Calu3 (cell line): ENCODE measurements at regions not wholly inside any gene's neighbourhood (a gene's known extent, or its start where the extent isn't known, plus 50 kb on each side); places are given as distances from the start of the nearest gene placed in this dataset.
"Not testable (repeated sequence)": the region's sequence is repeated elsewhere in the genome, so short reads cannot be mapped to it uniquely, and the experiment has no call there.

Source experiments
- BruUV-seq: library from RNA; stranded (reverse); fragments of 400-500 nt; replicated peaks from 2 replicates; lab custom pipeline; 2021; lab: Mats Ljungman, UMichigan
- CTCF ChIA-PET: fragments of 300-600 bp; sonication (Branson Sonifier 250); formaldehyde crosslinking; loops from one replicate; lab custom pipeline; 2022; ENCODE audit warnings: antibody characterized with exemption; lab: Charles Lee
- DNase-seq: peaks from one replicate; pipeline ENCODE4 v3.0.0; 2022
- H3K27ac Mint-ChIP-seq: one replicate; pipeline ENCODE4 v1.8.0; 2022; ENCODE audit warnings: mixed read lengths; ENCODE audit not compliant: unreplicated experiment
- H3K27me3 Mint-ChIP-seq: one replicate; pipeline ENCODE4 v1.8.0; 2022; ENCODE audit warnings: mixed read lengths; ENCODE audit not compliant: unreplicated experiment
- H3K36me3 Mint-ChIP-seq: one replicate; pipeline ENCODE4 v1.8.0; 2022; ENCODE audit warnings: mild to moderate bottlenecking, moderate library complexity, mixed read lengths; ENCODE audit not compliant: insufficient read depth, unreplicated experiment
- H3K4me1 Mint-ChIP-seq: one replicate; pipeline ENCODE4 v1.8.0; 2022; ENCODE audit warnings: mild to moderate bottlenecking, low read depth, mixed read lengths; ENCODE audit not compliant: unreplicated experiment
- H3K4me3 Mint-ChIP-seq: one replicate; pipeline ENCODE4 v1.8.0; 2022; ENCODE audit warnings: mild to moderate bottlenecking, low read depth, moderate library complexity, mixed read lengths; ENCODE audit not compliant: unreplicated experiment
- H3K9me3 Mint-ChIP-seq: one replicate; pipeline ENCODE4 v1.8.0; 2022; ENCODE audit warnings: low read depth, mixed read lengths; ENCODE audit not compliant: unreplicated experiment
- intact Hi-C: fragments of 100-400 bp; cut with micrococcal nuclease; formaldehyde crosslinking; loops from one replicate; pipeline ENCODE4 v1.10.0; 2022; ENCODE audit not compliant: unreplicated experiment
- TF ChIP-seq, protein P1 (sequence below): fragments of 200-600 bp; IDR thresholded peaks from one replicate; pipeline ENCODE4 v1.8.0; 2022; ENCODE audit warnings: antibody characterized with exemption; ENCODE audit not compliant: unreplicated experiment

DNA sequence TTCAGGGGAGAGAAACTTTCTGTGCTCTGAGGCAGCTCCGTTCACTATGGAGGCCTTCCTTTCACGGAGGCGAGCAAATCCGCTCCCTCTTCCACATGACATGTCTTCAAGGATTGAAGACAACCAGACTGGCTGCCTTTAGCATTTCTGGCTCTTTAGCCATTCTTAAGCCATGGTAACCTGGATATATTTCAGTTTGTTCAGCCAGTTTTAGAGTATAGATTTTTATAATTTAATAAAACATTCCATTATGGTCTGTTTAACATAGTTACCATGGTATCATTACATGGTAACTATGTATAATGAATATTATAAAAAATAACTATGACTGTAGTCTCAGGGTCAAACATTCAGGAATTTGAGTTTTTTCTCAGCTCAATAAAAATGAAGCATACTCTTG lies 54.2 kb upstream of the NFIA start:
- Mint-ChIP-seq H3K36me3 (no peaks in the 10 kb centered on the region), H3K4me1 (no peaks in the 10 kb centered on the region), H3K9me3 (no peaks in the 10 kb centered on the region), H3K27me3 (peaks cover 7% of the 10 kb centered on the region), H3K27ac (no peak overlapping the region), H3K4me3 (no peak overlapping the region)
- TF ChIP-seq, protein P1, sequence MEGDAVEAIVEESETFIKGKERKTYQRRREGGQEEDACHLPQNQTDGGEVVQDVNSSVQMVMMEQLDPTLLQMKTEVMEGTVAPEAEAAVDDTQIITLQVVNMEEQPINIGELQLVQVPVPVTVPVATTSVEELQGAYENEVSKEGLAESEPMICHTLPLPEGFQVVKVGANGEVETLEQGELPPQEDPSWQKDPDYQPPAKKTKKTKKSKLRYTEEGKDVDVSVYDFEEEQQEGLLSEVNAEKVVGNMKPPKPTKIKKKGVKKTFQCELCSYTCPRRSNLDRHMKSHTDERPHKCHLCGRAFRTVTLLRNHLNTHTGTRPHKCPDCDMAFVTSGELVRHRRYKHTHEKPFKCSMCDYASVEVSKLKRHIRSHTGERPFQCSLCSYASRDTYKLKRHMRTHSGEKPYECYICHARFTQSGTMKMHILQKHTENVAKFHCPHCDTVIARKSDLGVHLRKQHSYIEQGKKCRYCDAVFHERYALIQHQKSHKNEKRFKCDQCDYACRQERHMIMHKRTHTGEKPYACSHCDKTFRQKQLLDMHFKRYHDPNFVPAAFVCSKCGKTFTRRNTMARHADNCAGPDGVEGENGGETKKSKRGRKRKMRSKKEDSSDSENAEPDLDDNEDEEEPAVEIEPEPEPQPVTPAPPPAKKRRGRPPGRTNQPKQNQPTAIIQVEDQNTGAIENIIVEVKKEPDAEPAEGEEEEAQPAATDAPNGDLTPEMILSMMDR, result no peak
- no TSS peak for BruUV-seq
- DNase-seq, result no peak
- intact Hi-C loops, result no loop called here
- CTCF ChIA-PET, result no interaction called here

DNA sequence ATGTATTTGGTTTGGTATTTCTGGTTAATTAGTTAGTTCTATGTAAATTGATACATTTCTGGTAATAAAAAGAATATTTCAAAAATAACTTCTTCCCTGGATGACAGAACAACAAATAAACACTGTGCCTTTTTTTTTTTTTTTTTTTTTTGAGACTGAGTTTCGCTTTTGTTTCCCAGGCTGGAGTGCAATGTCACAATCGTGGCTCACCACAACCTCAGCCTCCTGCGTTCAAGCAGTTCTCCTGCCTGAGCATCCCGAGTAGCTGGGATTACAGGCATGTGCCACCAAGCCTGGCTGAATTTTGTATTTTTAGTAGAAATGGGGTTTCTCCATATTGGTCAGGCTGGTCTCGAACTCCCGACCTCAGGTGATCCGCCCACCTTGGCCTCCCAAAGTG lies 64.3 kb upstream of the NFIA start:
- H3K9me3 Mint-ChIP-seq, BruUV-seq, DNase-seq, H3K4me1 Mint-ChIP-seq, H3K4me3 Mint-ChIP-seq, H3K36me3 Mint-ChIP-seq, CTCF ChIA-PET, H3K27ac Mint-ChIP-seq, intact Hi-C loops: not testable (repeated sequence)
- peaks cover 35% of the 10 kb centered on the region for H3K27me3 Mint-ChIP-seq

DNA sequence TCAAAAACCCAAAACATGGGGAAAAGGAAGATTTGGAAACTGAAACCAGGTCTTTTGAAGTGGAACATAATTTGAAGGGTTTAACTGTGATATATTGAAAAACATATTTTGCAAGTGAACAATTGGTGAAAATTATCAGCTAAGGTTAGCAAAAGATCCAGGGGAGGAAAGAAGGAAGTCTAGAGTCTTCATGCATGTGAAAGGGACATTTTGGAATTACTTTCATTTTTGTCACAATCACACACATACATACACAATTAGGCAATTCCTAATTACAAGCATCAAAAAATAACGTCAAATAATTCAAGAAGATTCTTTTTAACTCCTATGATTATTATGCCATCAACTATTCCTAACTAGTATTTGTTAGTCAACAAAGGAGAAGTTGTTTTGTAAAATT lies 64.7 kb upstream of the NFIA start:
- H3K36me3 Mint-ChIP-seq, result no peaks in the 10 kb centered on the region
- no peak for DNase-seq
- TF ChIP-seq, protein P1, result no peak
- H3K27me3 Mint-ChIP-seq, result peaks cover 35% of the 10 kb centered on the region
- no peaks in the 10 kb centered on the region for H3K4me1 Mint-ChIP-seq
- no TSS peak for BruUV-seq
- H3K9me3 Mint-ChIP-seq, result no peaks in the 10 kb centered on the region
- no peak overlapping the region for H3K27ac Mint-ChIP-seq
- no peak overlapping the region for H3K4me3 Mint-ChIP-seq
- intact Hi-C loops, result no loop called here
- CTCF ChIA-PET, result no interaction called here

DNA sequence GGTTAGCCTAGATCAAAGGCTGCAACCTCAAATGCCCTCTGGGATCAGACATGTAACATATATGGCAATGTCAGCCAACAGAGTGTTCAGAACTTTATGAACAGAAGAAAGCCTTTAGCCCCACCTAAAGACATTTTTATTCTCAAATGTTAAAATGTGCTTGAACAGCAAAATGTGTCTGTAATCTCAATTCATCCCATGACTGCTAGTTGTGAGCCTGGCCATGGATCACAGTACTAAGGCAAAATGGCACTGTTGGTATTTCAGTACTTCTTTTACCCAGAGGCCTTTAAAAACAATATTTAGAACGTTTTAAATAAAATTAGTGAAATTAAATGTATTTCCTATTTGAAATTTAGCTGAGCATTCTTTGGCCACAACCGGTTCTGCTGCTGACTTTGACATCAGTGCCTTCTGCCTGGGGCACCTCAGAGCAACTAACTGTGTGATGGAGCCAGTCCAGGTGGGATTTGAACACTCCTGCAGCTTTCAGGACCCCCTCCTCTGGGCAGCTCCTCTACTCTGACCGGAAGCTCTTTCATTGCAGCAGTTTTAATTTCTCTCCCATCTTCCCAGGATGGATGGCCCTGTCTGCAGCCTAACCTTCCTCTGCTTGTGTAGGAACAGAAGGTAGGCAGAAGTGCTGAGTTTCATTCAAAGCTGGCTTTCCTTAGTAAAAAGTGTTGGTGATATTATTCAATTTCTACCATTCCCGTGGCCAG lies 68.3 kb upstream of the NFIA start:
- Mint-ChIP-seq H3K9me3 (no peaks in the 10 kb centered on the region), H3K27ac (no peak overlapping the region), H3K36me3 (no peaks in the 10 kb centered on the region), H3K4me1 (no peaks in the 10 kb centered on the region), H3K27me3 (peaks cover 35% of the 10 kb centered on the region), H3K4me3 (no peak overlapping the region)
- BruUV-seq, result no TSS peak
- CTCF ChIA-PET, result no interaction called here
- intact Hi-C loops, result no loop called here
- DNase-seq, result no peak
- TF ChIP-seq, protein P1, result no peak

DNA sequence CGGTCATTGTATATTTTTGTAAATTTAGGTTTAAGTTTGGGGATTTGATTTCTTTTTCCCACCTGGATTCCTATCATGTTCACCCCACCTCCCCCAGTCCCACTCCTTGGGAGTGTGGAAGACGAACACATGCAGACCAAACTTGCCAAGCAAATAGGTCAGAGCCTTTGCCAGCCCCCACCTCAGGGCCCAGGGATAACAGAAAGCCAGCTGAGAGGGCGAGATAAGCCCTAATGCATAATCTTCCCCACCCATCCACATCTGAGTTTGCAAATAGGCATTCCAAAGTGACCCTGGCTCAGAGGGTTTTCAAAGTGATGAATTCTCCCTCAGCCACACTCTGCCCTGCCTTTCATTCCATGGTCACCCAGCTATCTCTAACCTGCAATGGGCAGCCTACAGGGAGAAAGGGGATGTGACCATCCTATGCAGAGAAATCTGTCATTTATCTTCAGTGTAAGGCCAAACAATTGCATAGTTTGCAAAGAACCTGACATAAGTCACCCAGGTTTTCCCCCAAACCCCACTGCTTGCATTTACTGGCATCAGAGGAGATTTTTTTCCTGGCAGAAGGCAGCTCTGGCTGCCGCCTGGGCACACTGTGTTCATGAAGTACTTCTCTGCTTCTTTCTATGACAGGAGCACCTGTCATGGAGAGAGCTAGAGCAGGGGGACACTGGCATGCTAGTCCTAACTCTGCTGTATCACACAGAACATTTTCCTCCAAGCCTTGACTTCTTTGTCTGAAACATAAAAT lies 69.0 kb upstream of the NFIA start:
- CTCF ChIA-PET, result no interaction called here
- no peak overlapping the region for H3K4me3 Mint-ChIP-seq
- H3K27me3 Mint-ChIP-seq, result peaks cover 35% of the 10 kb centered on the region
- TF ChIP-seq, protein P1, result no peak
- intact Hi-C loops, result no loop called here
- no peak overlapping the region for H3K27ac Mint-ChIP-seq
- H3K36me3 Mint-ChIP-seq, result no peaks in the 10 kb centered on the region
- no peak for DNase-seq
- no TSS peak for BruUV-seq
- H3K4me1 Mint-ChIP-seq, result no peaks in the 10 kb centered on the region
- no peaks in the 10 kb centered on the region for H3K9me3 Mint-ChIP-seq
